ENCODE measurements at regions not wholly inside any gene's neighbourhood (a gene's known extent, or its start where the extent isn't known, plus 50 kb on each side); places are given as distances from the start of the nearest gene placed in this dataset.

- Histone ChIP-seq H3K9ac (ENCODE audit: low read depth, low read length, poor library complexity, severe bottlenecking) (no peak overlapping the region), H3K9me3 (ENCODE audit: insufficient read depth, low read depth, low read length) (no peaks in the 10 kb centered on the region), H3K4me1 (ENCODE audit: insufficient read depth, low read length, poor library complexity, severe bottlenecking) (no peaks in the 10 kb centered on the region), H3K36me3 (ENCODE audit: insufficient read depth, low read length) (no peaks in the 10 kb centered on the region), H3K4me2 (ENCODE audit: low read depth, low read length, poor library complexity, severe bottlenecking) (no peak overlapping the region), H4K20me1 (ENCODE audit: insufficient read depth, low read length, poor library complexity, severe bottlenecking) (no peaks in the 10 kb centered on the region), H2AFZ (ENCODE audit: low read length) (no peak overlapping the region), H3K9me2 (replicated peaks; ENCODE audit: low read depth, low read length) (no peaks in the 10 kb centered on the region), H3K27me3 (ENCODE audit: insufficient read depth, low read length, poor library complexity, severe bottlenecking) (no peaks in the 10 kb centered on the region), H3K4me3 (ENCODE audit: low read length, poor library complexity, severe bottlenecking) (no peak overlapping the region), H3F3A (ENCODE audit: low read depth) (no peaks in the 10 kb centered on the region), H3K79me2 (ENCODE audit: insufficient read depth, low read length) (no peaks in the 10 kb centered on the region)
- TF ChIP-seq EZH2phosphoT487 (IDR thresholded peaks at IDR 0.05; ENCODE audit: borderline replicate concordance) (no peak), CTCF (conservative IDR thresholded peaks at IDR 0.05; ENCODE audit: low read length) (no peak)
Measured at GRCh38 chr13:22517544-22517943, 663.2 kb upstream of the SGCG start.

GRCh38 chr13:22536851-22537250, 643.9 kb upstream of the SGCG start:
- no peaks in the 10 kb centered on the region for H3K79me2 ChIP-seq (ENCODE audit: insufficient read depth, low read length)
- H3K4me1 ChIP-seq (ENCODE audit: insufficient read depth, low read length, poor library complexity, severe bottlenecking), result no peaks in the 10 kb centered on the region
- H3K36me3 ChIP-seq (ENCODE audit: insufficient read depth, low read length), result no peaks in the 10 kb centered on the region
- no peak overlapping the region for H3K4me2 ChIP-seq (ENCODE audit: low read depth, low read length, poor library complexity, severe bottlenecking)
- TF ChIP-seq CTCF (conservative IDR thresholded peaks at IDR 0.05; ENCODE audit: low read length), result no peak
- no peak for TF ChIP-seq EZH2phosphoT487 (IDR thresholded peaks at IDR 0.05; ENCODE audit: borderline replicate concordance)
- no peaks in the 10 kb centered on the region for H3K27me3 ChIP-seq (ENCODE audit: insufficient read depth, low read length, poor library complexity, severe bottlenecking)
- H3K4me3 ChIP-seq (ENCODE audit: low read length, poor library complexity, severe bottlenecking), result no peak overlapping the region
- H3F3A ChIP-seq (ENCODE audit: low read depth), result no peaks in the 10 kb centered on the region
- no peak overlapping the region for H3K9ac ChIP-seq (ENCODE audit: low read depth, low read length, poor library complexity, severe bottlenecking)
- no peaks in the 10 kb centered on the region for H3K9me2 ChIP-seq (replicated peaks; ENCODE audit: low read depth, low read length)
- H4K20me1 ChIP-seq (ENCODE audit: insufficient read depth, low read length, poor library complexity, severe bottlenecking), result no peaks in the 10 kb centered on the region
- no peaks in the 10 kb centered on the region for H3K9me3 ChIP-seq (ENCODE audit: insufficient read depth, low read depth, low read length)
- H2AFZ ChIP-seq (ENCODE audit: low read length), result no peak overlapping the region

- Histone ChIP-seq H3K4me1 (ENCODE audit: insufficient read depth, low read length, poor library complexity, severe bottlenecking) (no peaks in the 10 kb centered on the region), H3K27me3 (ENCODE audit: insufficient read depth, low read length, poor library complexity, severe bottlenecking) (no peaks in the 10 kb centered on the region), H3K9me3 (ENCODE audit: insufficient read depth, low read depth, low read length) (no peaks in the 10 kb centered on the region), H3K4me2 (ENCODE audit: low read depth, low read length, poor library complexity, severe bottlenecking) (no peak overlapping the region), H3K79me2 (ENCODE audit: insufficient read depth, low read length) (no peaks in the 10 kb centered on the region), H4K20me1 (ENCODE audit: insufficient read depth, low read length, poor library complexity, severe bottlenecking) (no peaks in the 10 kb centered on the region), H3F3A (ENCODE audit: low read depth) (no peaks in the 10 kb centered on the region), H3K9me2 (replicated peaks; ENCODE audit: low read depth, low read length) (no peaks in the 10 kb centered on the region), H2AFZ (ENCODE audit: low read length) (no peak overlapping the region), H3K4me3 (ENCODE audit: low read length, poor library complexity, severe bottlenecking) (no peak overlapping the region), H3K36me3 (ENCODE audit: insufficient read depth, low read length) (no peaks in the 10 kb centered on the region), H3K9ac (ENCODE audit: low read depth, low read length, poor library complexity, severe bottlenecking) (no peak overlapping the region)
- no peak for TF ChIP-seq CTCF (conservative IDR thresholded peaks at IDR 0.05; ENCODE audit: low read length)
- no peak for TF ChIP-seq EZH2phosphoT487 (IDR thresholded peaks at IDR 0.05; ENCODE audit: borderline replicate concordance)
Measured at GRCh38 chr13:22538400-22538799, 642.4 kb upstream of the SGCG start.
